Panc1 (cell line): ENCODE measurements at regions not wholly inside any gene's neighbourhood (a gene's known extent, or its start where the extent isn't known, plus 50 kb on each side); places are given as distances from the start of the nearest gene placed in this dataset.

Experiments
- ATAC-seq: fragments of 200-7000 bp; cut with Tn5 transposase; 2 replicates; pipeline ENCODE4 v1.9.1; 2020; ENCODE audit warnings: mild to moderate bottlenecking, moderate library complexity
- BruUV-seq: library from RNA; stranded (reverse); fragments of 400-500 nt; replicated peaks from 2 replicates; lab custom pipeline; 2021; lab: Mats Ljungman, UMichigan
- CTCF ChIA-PET: fragments of 300-600 bp; sonication (Branson Sonifier 250); formaldehyde crosslinking; loops from one replicate; lab custom pipeline; 2022; ENCODE audit warnings: antibody characterized with exemption; lab: Charles Lee
- POLR2A ChIA-PET: fragments of 300-600 bp; sonication (Branson Sonifier 250); formaldehyde crosslinking; loops from one replicate; lab custom pipeline; 2022; ENCODE audit warnings: antibody characterized with exemption; lab: Charles Lee
- DNase-seq: peaks from one replicate; pipeline ENCODE4 v3.0.0-alpha.2; 2010; ENCODE audit warnings: low read depth, low spot score
- H3K27ac ChIP-seq: 2 replicates; pipeline ENCODE4 v1.5.1; 2011; ENCODE audit warnings: mild to moderate bottlenecking, low read length, inconsistent platforms
- H3K27me3 ChIP-seq: fragments of 200-500 bp; sonication (Bioruptor generic); 2 replicates; pipeline ENCODE4 v1.6.0; 2014; ENCODE audit warnings: low read length, inconsistent platforms; ENCODE audit not compliant: control insufficient read depth, insufficient read depth
- H3K36me3 ChIP-seq: fragments of 200-500 bp; sonication (Bioruptor generic); 2 replicates; pipeline ENCODE4 v1.5.1; 2014; ENCODE audit warnings: inconsistent platforms, mild to moderate bottlenecking, low read length, moderate library complexity; ENCODE audit not compliant: control insufficient read depth, insufficient read depth
- H3K4me1 ChIP-seq: 2 replicates; pipeline ENCODE4 v1.5.1; 2011; ENCODE audit warnings: inconsistent platforms, mild to moderate bottlenecking, low read length, moderate library complexity; ENCODE audit not compliant: control insufficient read depth, insufficient read depth
- H3K4me3 ChIP-seq, 2 experiments: 2 replicates each; pipeline ENCODE4 v1.5.1; 2011 to 2012; ENCODE audit warnings: low read depth in 2 of 2, low read length in 2 of 2, mild to moderate bottlenecking in 2 of 2, inconsistent platforms in 1 of 2, moderate library complexity in 1 of 2
- H3K9me3 ChIP-seq: fragments of 200-500 bp; sonication (Bioruptor generic); 2 replicates; pipeline ENCODE4 v1.5.1; 2014; ENCODE audit warnings: low read depth, mild to moderate bottlenecking, inconsistent platforms, low read length, moderate library complexity; ENCODE audit not compliant: control insufficient read depth, insufficient read depth
- CTCF ChIP-seq: fragments of 450-650 bp; IDR thresholded peaks from 2 replicates; pipeline ENCODE4 v1.5.1; 2017; ENCODE audit warnings: mild to moderate bottlenecking
- POLR2AphosphoS5 ChIP-seq: IDR thresholded peaks from 2 replicates; pipeline ENCODE4 v1.6.1; 2012; ENCODE audit warnings: mild to moderate bottlenecking, low read depth, low read length, moderate library complexity
- SIN3A ChIP-seq: IDR thresholded peaks from 2 replicates; pipeline ENCODE4 v1.6.1; 2012; ENCODE audit warnings: low read depth, mild to moderate bottlenecking, low read length, moderate library complexity, borderline replicate concordance; ENCODE audit not compliant: insufficient read depth
- TCF7L2 ChIP-seq: IDR thresholded peaks from 2 replicates; pipeline ENCODE4 v1.6.1; 2011; ENCODE audit warnings: mild to moderate bottlenecking, low read depth, low read length, inconsistent platforms
- in situ Hi-C: cut with HindIII; loops from 2 replicates; pipeline ENCODE4 v1.10.0; 2016; ENCODE audit warnings: low sequenced_read_pairs, low pct_unique_long_range_greater_than_20kb
- intact Hi-C: fragments of 100-400 bp; cut with micrococcal nuclease; formaldehyde crosslinking; loops from one replicate; pipeline ENCODE4 v1.10.0; 2022; ENCODE audit not compliant: unreplicated experiment
- TF ChIP-seq, protein P1 (sequence below), 2 experiments: IDR thresholded peaks; 2 replicates each; pipeline ENCODE4 v1.6.1; 2011 to 2012; ENCODE audit warnings: low read depth in 2 of 2, control low read depth in 1 of 2, low read length in 1 of 2, mild to moderate bottlenecking in 1 of 2, moderate library complexity in 1 of 2; ENCODE audit not compliant: insufficient read depth in 1 of 2

DNA sequence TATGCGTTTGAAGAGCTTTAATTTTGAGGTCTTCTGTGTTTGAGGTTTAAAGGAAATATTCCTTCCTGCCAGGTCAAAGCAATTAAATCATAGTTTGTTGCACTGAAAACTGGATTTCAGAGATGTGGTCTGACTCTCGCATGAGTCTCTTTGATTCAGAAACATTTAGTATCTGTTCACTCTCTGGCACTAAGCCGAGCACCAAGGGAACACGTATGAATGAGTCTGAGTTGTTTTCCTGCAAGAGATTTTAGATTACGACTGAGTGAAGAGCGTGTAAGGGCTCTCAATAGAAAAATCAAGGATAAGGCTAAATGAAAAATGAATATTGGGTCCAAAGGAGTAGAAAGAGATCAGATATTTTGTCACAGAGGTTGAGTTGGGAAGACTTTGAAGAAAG is 875.4 kb upstream of the PRKX start:
- Histone ChIP-seq H3K27me3 (no peaks in the 10 kb centered on the region), H3K4me3 (no peak overlapping the region), H3K36me3 (no peaks in the 10 kb centered on the region), H3K27ac (no peak overlapping the region), H3K9me3 (no peaks in the 10 kb centered on the region), H3K4me1 (no peaks in the 10 kb centered on the region)
- DNase-seq (no peak), ATAC-seq (no peak)
- ChIA-PET CTCF (no interaction called here), POLR2A (no interaction called here)
- no TSS peak for BruUV-seq
- TF ChIP-seq SIN3A (no peak), TCF7L2 (no peak), CTCF (no peak), POLR2AphosphoS5 (no peak)
- TF ChIP-seq, protein P1, sequence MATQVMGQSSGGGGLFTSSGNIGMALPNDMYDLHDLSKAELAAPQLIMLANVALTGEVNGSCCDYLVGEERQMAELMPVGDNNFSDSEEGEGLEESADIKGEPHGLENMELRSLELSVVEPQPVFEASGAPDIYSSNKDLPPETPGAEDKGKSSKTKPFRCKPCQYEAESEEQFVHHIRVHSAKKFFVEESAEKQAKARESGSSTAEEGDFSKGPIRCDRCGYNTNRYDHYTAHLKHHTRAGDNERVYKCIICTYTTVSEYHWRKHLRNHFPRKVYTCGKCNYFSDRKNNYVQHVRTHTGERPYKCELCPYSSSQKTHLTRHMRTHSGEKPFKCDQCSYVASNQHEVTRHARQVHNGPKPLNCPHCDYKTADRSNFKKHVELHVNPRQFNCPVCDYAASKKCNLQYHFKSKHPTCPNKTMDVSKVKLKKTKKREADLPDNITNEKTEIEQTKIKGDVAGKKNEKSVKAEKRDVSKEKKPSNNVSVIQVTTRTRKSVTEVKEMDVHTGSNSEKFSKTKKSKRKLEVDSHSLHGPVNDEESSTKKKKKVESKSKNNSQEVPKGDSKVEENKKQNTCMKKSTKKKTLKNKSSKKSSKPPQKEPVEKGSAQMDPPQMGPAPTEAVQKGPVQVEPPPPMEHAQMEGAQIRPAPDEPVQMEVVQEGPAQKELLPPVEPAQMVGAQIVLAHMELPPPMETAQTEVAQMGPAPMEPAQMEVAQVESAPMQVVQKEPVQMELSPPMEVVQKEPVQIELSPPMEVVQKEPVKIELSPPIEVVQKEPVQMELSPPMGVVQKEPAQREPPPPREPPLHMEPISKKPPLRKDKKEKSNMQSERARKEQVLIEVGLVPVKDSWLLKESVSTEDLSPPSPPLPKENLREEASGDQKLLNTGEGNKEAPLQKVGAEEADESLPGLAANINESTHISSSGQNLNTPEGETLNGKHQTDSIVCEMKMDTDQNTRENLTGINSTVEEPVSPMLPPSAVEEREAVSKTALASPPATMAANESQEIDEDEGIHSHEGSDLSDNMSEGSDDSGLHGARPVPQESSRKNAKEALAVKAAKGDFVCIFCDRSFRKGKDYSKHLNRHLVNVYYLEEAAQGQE (IDR thresholded peaks at IDR 0.05; ENCODE audit: insufficient read depth in 1 of 2, low read depth in 2 of 2, low read length in 1 of 2), result no peak
- intact Hi-C loops (no loop called here), in situ Hi-C loops (no loop called here)

DNA sequence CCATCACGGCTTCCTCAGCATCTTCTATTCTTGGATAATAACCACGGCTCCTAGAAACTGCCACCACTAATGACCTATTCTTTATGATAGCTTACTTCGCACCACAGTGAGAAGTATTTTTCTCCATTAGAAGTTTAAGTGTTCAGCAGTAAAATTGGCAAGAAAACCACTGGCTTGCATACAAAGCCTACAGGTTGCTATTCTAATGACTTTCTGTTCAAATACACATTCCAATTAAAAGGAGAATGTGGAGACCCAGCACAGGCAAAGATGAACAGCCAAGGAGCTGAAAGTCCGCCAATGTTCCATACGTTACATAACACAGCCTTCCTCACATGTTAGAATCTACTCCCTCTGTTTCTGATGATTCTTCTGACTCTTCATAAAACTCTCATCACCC is 875.0 kb upstream of the PRKX start:
- no peak for ATAC-seq
- no peak for TF ChIP-seq SIN3A
- TF ChIP-seq POLR2AphosphoS5, result no peak
- no peak for TF ChIP-seq CTCF
- Histone ChIP-seq H3K27ac (no peak overlapping the region), H3K9me3 (no peaks in the 10 kb centered on the region), H3K4me3 (no peak overlapping the region), H3K36me3 (no peaks in the 10 kb centered on the region), H3K27me3 (no peaks in the 10 kb centered on the region), H3K4me1 (no peaks in the 10 kb centered on the region)
- CTCF ChIA-PET, result no interaction called here
- in situ Hi-C loops (no loop called here), intact Hi-C loops (no loop called here)
- BruUV-seq, result no TSS peak
- POLR2A ChIA-PET, result no interaction called here
- DNase-seq, result no peak

- intact Hi-C loops (no loop called here), in situ Hi-C loops (no loop called here)
- no peak overlapping the region for H3K4me3 ChIP-seq
- DNase-seq (no peak), ATAC-seq (no peak)
- H3K4me1 ChIP-seq, result no peaks in the 10 kb centered on the region
- H3K9me3 ChIP-seq, result no peaks in the 10 kb centered on the region
- no peaks in the 10 kb centered on the region for H3K36me3 ChIP-seq
- H3K27me3 ChIP-seq, result no peaks in the 10 kb centered on the region
- no peak for TF ChIP-seq TCF7L2
- no peak overlapping the region for H3K27ac ChIP-seq
- CTCF ChIA-PET, result no interaction called here
- BruUV-seq, result no TSS peak
- POLR2A ChIA-PET, result no interaction called here
Observed at GRCh38 chrX:4588056-4588455, 874.6 kb upstream of the PRKX start.
